Colonic mucosa (tissue), 4 donors: ENCODE measurements at regions not wholly inside any gene's neighbourhood (a gene's known extent, or its start where the extent isn't known, plus 50 kb on each side); places are given as distances from the start of the nearest gene placed in this dataset.

ENCODE experiments used
- DNase-seq: peaks from one replicate; pipeline ENCODE4 v3.0.0-alpha.2; 2020
- H3K27ac ChIP-seq: fragments of 200-600 bp; one replicate; pipeline ENCODE4 v1.8.0; 2021
- H3K27me3 ChIP-seq: fragments of 200-600 bp; one replicate; pipeline ENCODE4 v1.8.0; 2021
- H3K36me3 ChIP-seq: fragments of 200-600 bp; one replicate; pipeline ENCODE4 v1.8.0; 2021
- H3K4me1 ChIP-seq: fragments of 200-600 bp; one replicate; pipeline ENCODE4 v1.8.0; 2021; ENCODE audit warnings: mild to moderate bottlenecking
- H3K4me3 ChIP-seq: fragments of 200-600 bp; one replicate; pipeline ENCODE4 v1.8.0; 2021
- H3K9ac ChIP-seq, 2 donors: one replicate each; pipeline ENCODE4 v1.7.0; 2013; ENCODE audit warnings: control low read depth in 2 of 2, low read depth in 2 of 2, low read length in 2 of 2
- H3K9me3 ChIP-seq: fragments of 200-600 bp; one replicate; pipeline ENCODE4 v1.8.0; 2021
- CTCF ChIP-seq: fragments of 200-600 bp; IDR thresholded peaks from one replicate; pipeline ENCODE4 v1.8.0; 2022; ENCODE audit warnings: antibody characterized with exemption, mild to moderate bottlenecking
- intact Hi-C: fragments of 100-400 bp; cut with DNase I; formaldehyde crosslinking; loops from one replicate; pipeline ENCODE4 v1.14.1; 2022
- donor health status: healthy.
- donor health status: DM: no; HTN: no; CAD: no.
- donor health status: DM: no; HTN: no; CAD: no.

GRCh38 chr9:34797367-34797766, 87.4 kb upstream of the CCL21 start:
- Histone ChIP-seq H3K27me3 (no peaks in the 10 kb centered on the region), H3K4me3 (no peak overlapping the region), H3K9me3 (no peaks in the 10 kb centered on the region), H3K36me3 (no peaks in the 10 kb centered on the region), H3K27ac (no peak overlapping the region), H3K9ac (no peak overlapping the region), H3K4me1 (no peaks in the 10 kb centered on the region)
- intact Hi-C loops = no loop called here
- no peak for TF ChIP-seq CTCF
- DNase-seq = no peak

GRCh38 chr9:34796924-34797323, 87.0 kb upstream of the CCL21 start:
- no peaks in the 10 kb centered on the region for H3K27me3 ChIP-seq
- no peak overlapping the region for H3K9ac ChIP-seq
- no peak overlapping the region for H3K4me3 ChIP-seq
- no peaks in the 10 kb centered on the region for H3K36me3 ChIP-seq
- intact Hi-C loops = no loop called here
- H3K9me3 ChIP-seq = no peaks in the 10 kb centered on the region
- H3K4me1 ChIP-seq = no peaks in the 10 kb centered on the region
- no peak for DNase-seq
- H3K27ac ChIP-seq = no peak overlapping the region
- TF ChIP-seq CTCF = no peak

- no peak for TF ChIP-seq CTCF
- no peaks in the 10 kb centered on the region for H3K4me1 ChIP-seq
- no peaks in the 10 kb centered on the region for H3K36me3 ChIP-seq
- DNase-seq = no peak
- H3K9me3 ChIP-seq = no peaks in the 10 kb centered on the region
- H3K27me3 ChIP-seq = no peaks in the 10 kb centered on the region
- H3K9ac ChIP-seq = no peak overlapping the region
- no peak overlapping the region for H3K4me3 ChIP-seq
- H3K27ac ChIP-seq = no peak overlapping the region
- intact Hi-C loops = no loop called here
Observed at GRCh38 chr9:34793428-34793827, 83.5 kb upstream of the CCL21 start.

GRCh38 chr9:34783951-34784487, 74.1 kb upstream of the CCL21 start:
- no peak for DNase-seq
- Histone ChIP-seq H3K9ac (no peak overlapping the region), H3K9me3 (no peaks in the 10 kb centered on the region), H3K4me1 (no peaks in the 10 kb centered on the region), H3K4me3 (no peak overlapping the region), H3K36me3 (no peaks in the 10 kb centered on the region), H3K27me3 (no peaks in the 10 kb centered on the region), H3K27ac (no peak overlapping the region)
- intact Hi-C loops = no loop called here
- no peak for TF ChIP-seq CTCF

GRCh38 chr9:34782372-34782771, 72.4 kb upstream of the CCL21 start:
- no peak overlapping the region for H3K4me3 ChIP-seq
- intact Hi-C loops = no loop called here
- no peaks in the 10 kb centered on the region for H3K27me3 ChIP-seq
- H3K9me3 ChIP-seq = no peaks in the 10 kb centered on the region
- H3K9ac ChIP-seq = no peak overlapping the region
- H3K4me1 ChIP-seq = no peaks in the 10 kb centered on the region
- no peak for TF ChIP-seq CTCF
- H3K27ac ChIP-seq = no peak overlapping the region
- no peak for DNase-seq
- no peaks in the 10 kb centered on the region for H3K36me3 ChIP-seq

GRCh38 chr9:34777666-34778065, 67.7 kb upstream of the CCL21 start:
- Histone ChIP-seq H3K27me3 (no peaks in the 10 kb centered on the region), H3K27ac (no peak overlapping the region), H3K4me3 (no peak overlapping the region), H3K9me3 (no peaks in the 10 kb centered on the region), H3K36me3 (no peaks in the 10 kb centered on the region), H3K4me1 (no peaks in the 10 kb centered on the region), H3K9ac (no peak overlapping the region)
- no peak for DNase-seq
- intact Hi-C loops = no loop called here
- TF ChIP-seq CTCF = no peak
